ENCODE measurements at regions not wholly inside any gene's neighbourhood (a gene's known extent, or its start where the extent isn't known, plus 50 kb on each side); places are given as distances from the start of the nearest gene placed in this dataset.

GRCh38 chr2:120568089-120568974 is 167.3 kb upstream of the GLI2 start:
- 79% methylated on average over 10 of the region's 10 CpGs for WGBS
- Histone ChIP-seq H3K27ac (ENCODE audit: low read depth) (no peak overlapping the region), H3K36me3 (ENCODE audit: insufficient read depth) (no peaks in the 10 kb centered on the region), H3K4me3 (ENCODE audit: low read depth, low read length) (no peak overlapping the region), H3K4me1 (ENCODE audit: insufficient read depth) (no peaks in the 10 kb centered on the region)
- DNase-seq (ENCODE audit: extremely low spot score): no peak

GRCh38 chr2:120568975-120569268 is 166.7 kb upstream of the GLI2 start:
- H3K4me3 ChIP-seq (ENCODE audit: low read depth, low read length): no peak overlapping the region
- no peak overlapping the region for H3K27ac ChIP-seq (ENCODE audit: low read depth)
- DNase-seq (ENCODE audit: extremely low spot score): no peak
- H3K4me1 ChIP-seq (ENCODE audit: insufficient read depth): no peaks in the 10 kb centered on the region
- 71% methylated on average over 3 of the region's 3 CpGs for WGBS
- no peaks in the 10 kb centered on the region for H3K36me3 ChIP-seq (ENCODE audit: insufficient read depth)

- H3K36me3 ChIP-seq (ENCODE audit: insufficient read depth): no peaks in the 10 kb centered on the region
- H3K27ac ChIP-seq (ENCODE audit: low read depth): no peak overlapping the region
- 93% methylated on average over 12 of the region's 12 CpGs for WGBS
- no peaks in the 10 kb centered on the region for H3K4me1 ChIP-seq (ENCODE audit: insufficient read depth)
- no peak for DNase-seq (ENCODE audit: extremely low spot score)
- no peak overlapping the region for H3K4me3 ChIP-seq (ENCODE audit: low read depth, low read length)
Observed at GRCh38 chr2:120570001-120570400, 165.7 kb upstream of the GLI2 start.

GRCh38 chr2:120570546-120570945 is 165.1 kb upstream of the GLI2 start:
- H3K4me1 ChIP-seq (ENCODE audit: insufficient read depth): no peaks in the 10 kb centered on the region
- WGBS: 85% methylated on average over 7 of the region's 7 CpGs
- H3K36me3 ChIP-seq (ENCODE audit: insufficient read depth): no peaks in the 10 kb centered on the region
- H3K27ac ChIP-seq (ENCODE audit: low read depth): no peak overlapping the region
- H3K4me3 ChIP-seq (ENCODE audit: low read depth, low read length): no peak overlapping the region
- no peak for DNase-seq (ENCODE audit: extremely low spot score)

GRCh38 chr2:120571015-120571728 is 164.5 kb upstream of the GLI2 start:
- Histone ChIP-seq H3K4me1 (ENCODE audit: insufficient read depth) (no peaks in the 10 kb centered on the region), H3K36me3 (ENCODE audit: insufficient read depth) (no peaks in the 10 kb centered on the region), H3K27ac (ENCODE audit: low read depth) (no peak overlapping the region), H3K4me3 (ENCODE audit: low read depth, low read length) (no peak overlapping the region)
- 91% methylated on average over 6 of the region's 6 CpGs for WGBS
- DNase-seq (ENCODE audit: extremely low spot score): no peak

GRCh38 chr2:120572226-120572625 is 163.4 kb upstream of the GLI2 start:
- Histone ChIP-seq H3K4me3 (ENCODE audit: low read depth, low read length) (no peak overlapping the region), H3K36me3 (ENCODE audit: insufficient read depth) (no peaks in the 10 kb centered on the region), H3K27ac (ENCODE audit: low read depth) (no peak overlapping the region), H3K4me1 (ENCODE audit: insufficient read depth) (no peaks in the 10 kb centered on the region)
- 85% methylated on average over 2 of the region's 2 CpGs for WGBS
- no peak for DNase-seq (ENCODE audit: extremely low spot score)

- 87% methylated on average over 4 of the region's 4 CpGs for WGBS
- H3K27ac ChIP-seq (ENCODE audit: low read depth): no peak overlapping the region
- no peaks in the 10 kb centered on the region for H3K36me3 ChIP-seq (ENCODE audit: insufficient read depth)
- no peak overlapping the region for H3K4me3 ChIP-seq (ENCODE audit: low read depth, low read length)
- DNase-seq (ENCODE audit: extremely low spot score): no peak
- no peaks in the 10 kb centered on the region for H3K4me1 ChIP-seq (ENCODE audit: insufficient read depth)
Observed at GRCh38 chr2:120574620-120575019, 161.0 kb upstream of the GLI2 start.

- no peak overlapping the region for H3K4me3 ChIP-seq (ENCODE audit: low read depth, low read length)
- no peak overlapping the region for H3K27ac ChIP-seq (ENCODE audit: low read depth)
- H3K4me1 ChIP-seq (ENCODE audit: insufficient read depth): no peaks in the 10 kb centered on the region
- no peaks in the 10 kb centered on the region for H3K36me3 ChIP-seq (ENCODE audit: insufficient read depth)
- no peak for DNase-seq (ENCODE audit: extremely low spot score)
- WGBS: 96% methylated on average over 6 of the region's 6 CpGs
Observed at GRCh38 chr2:120575966-120576365, 159.7 kb upstream of the GLI2 start.

GRCh38 chr2:120576509-120577474 is 158.9 kb upstream of the GLI2 start:
- no peaks in the 10 kb centered on the region for H3K4me1 ChIP-seq (ENCODE audit: insufficient read depth)
- no peaks in the 10 kb centered on the region for H3K36me3 ChIP-seq (ENCODE audit: insufficient read depth)
- no peak overlapping the region for H3K27ac ChIP-seq (ENCODE audit: low read depth)
- H3K4me3 ChIP-seq (ENCODE audit: low read depth, low read length): no peak overlapping the region
- WGBS: 12% methylated on average over 51 of the region's 51 CpGs
- no peak for DNase-seq (ENCODE audit: extremely low spot score)

GRCh38 chr2:120577721-120578295 is 157.9 kb upstream of the GLI2 start:
- DNase-seq (ENCODE audit: extremely low spot score): no peak
- WGBS: 91% methylated on average over 12 of the region's 12 CpGs
- no peak overlapping the region for H3K4me3 ChIP-seq (ENCODE audit: low read depth, low read length)
- H3K4me1 ChIP-seq (ENCODE audit: insufficient read depth): no peaks in the 10 kb centered on the region
- no peak overlapping the region for H3K27ac ChIP-seq (ENCODE audit: low read depth)
- no peaks in the 10 kb centered on the region for H3K36me3 ChIP-seq (ENCODE audit: insufficient read depth)

GRCh38 chr2:120578576-120579352 is 156.9 kb upstream of the GLI2 start:
- Histone ChIP-seq H3K4me1 (ENCODE audit: insufficient read depth) (no peaks in the 10 kb centered on the region), H3K27ac (ENCODE audit: low read depth) (no peak overlapping the region), H3K36me3 (ENCODE audit: insufficient read depth) (no peaks in the 10 kb centered on the region), H3K4me3 (ENCODE audit: low read depth, low read length) (no peak overlapping the region)
- WGBS: 93% methylated on average over 17 of the region's 17 CpGs
- no peak for DNase-seq (ENCODE audit: extremely low spot score)

GRCh38 chr2:120579916-120580685 is 155.6 kb upstream of the GLI2 start:
- DNase-seq (ENCODE audit: extremely low spot score): no peak
- Histone ChIP-seq H3K4me1 (ENCODE audit: insufficient read depth) (no peaks in the 10 kb centered on the region), H3K27ac (ENCODE audit: low read depth) (no peak overlapping the region), H3K4me3 (ENCODE audit: low read depth, low read length) (no peak overlapping the region), H3K36me3 (ENCODE audit: insufficient read depth) (no peaks in the 10 kb centered on the region)
- WGBS: 81% methylated on average over 11 of the region's 11 CpGs

All from urinary bladder (tissue), 3 donors.